ENCODE measurements at regions not wholly inside any gene's neighbourhood (a gene's known extent, or its start where the extent isn't known, plus 50 kb on each side); places are given as distances from the start of the nearest gene placed in this dataset.

DNA sequence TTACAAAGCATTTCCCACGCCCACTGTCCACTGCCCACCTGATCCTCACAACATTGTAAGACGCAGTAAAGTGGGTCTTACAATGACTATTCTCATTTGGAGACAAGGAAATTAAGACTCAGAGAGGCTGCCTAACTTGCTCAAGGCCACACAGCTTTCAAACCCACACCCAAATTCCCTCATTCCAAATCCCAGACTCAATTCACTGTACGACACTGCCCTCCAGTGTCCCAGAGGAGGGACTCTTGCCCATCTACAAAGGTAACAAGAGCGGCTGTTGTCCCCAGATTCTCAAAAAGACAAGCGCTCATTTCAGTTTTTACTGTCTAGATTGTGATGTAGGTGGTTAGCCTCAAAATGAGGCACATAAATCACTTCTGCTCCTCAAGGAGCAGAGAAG lies 184.6 kb downstream of the ACTL7B start:
- peak; percentile 26 for DNase-seq (ENCODE audit: insufficient read length, low spot score)
- FAIRE-seq = no peak

GRCh38 chr9:108668938-108669335 lies 186.8 kb downstream of the ACTL7B start:
- no peak for DNase-seq (ENCODE audit: insufficient read length, low spot score)
- TF ChIP-seq POLR2A (IDR thresholded peaks at IDR 0.05; ENCODE audit: low read depth, low read length) = no peak
- no peak for FAIRE-seq

More for the DNA sequence above, 184.6 kb downstream of the ACTL7B start:
- no peak for TF ChIP-seq POLR2A (IDR thresholded peaks at IDR 0.05; ENCODE audit: low read depth, low read length)

DNA sequence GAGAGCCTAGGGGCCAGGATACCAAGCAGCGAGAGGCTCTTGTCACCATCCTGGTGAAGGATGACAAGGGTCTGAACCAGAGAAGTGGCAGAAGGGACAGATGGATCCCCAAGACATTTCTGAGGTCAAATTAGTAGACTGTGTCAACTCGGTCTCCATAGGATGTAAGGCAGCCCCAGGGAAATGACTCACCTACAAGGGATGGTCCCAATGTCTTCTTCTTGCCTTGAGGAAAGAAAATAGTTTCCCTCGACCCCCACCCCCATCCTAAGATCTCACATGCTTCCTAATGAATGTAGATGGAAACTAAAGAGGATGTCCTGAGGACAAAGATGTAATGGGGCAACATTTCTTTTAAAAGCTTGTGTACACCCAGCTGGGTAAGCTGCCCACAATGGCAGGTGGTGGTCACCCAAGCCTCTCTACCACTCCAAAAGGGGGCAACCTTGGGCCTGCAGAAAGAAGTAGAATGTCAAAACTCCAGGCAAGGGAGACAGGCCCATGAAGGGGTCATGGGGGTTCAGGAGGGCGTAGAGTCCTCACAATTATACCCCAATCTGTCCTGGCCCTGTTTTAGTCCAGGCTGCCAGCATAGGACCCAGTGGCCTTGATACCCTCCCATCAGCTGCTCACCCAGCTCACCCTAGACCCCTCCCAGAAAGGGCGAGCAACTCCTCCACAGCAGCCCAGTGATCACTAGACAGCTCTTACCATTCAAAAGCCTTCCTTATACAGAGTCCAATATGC lies 187.4 kb downstream of the ACTL7B start:
- TF ChIP-seq POLR2A (IDR thresholded peaks at IDR 0.05; ENCODE audit: low read depth, low read length) = no peak
- no peak for FAIRE-seq
- no peak for DNase-seq (ENCODE audit: insufficient read length, low spot score)

- no peak for TF ChIP-seq POLR2A (IDR thresholded peaks at IDR 0.05; ENCODE audit: low read depth, low read length)
- DNase-seq (ENCODE audit: insufficient read length, low spot score) = no peak
- FAIRE-seq = no peak
Measured at GRCh38 chr9:108666240-108666784, 189.5 kb downstream of the ACTL7B start.

- no peak for DNase-seq (ENCODE audit: insufficient read length, low spot score)
- FAIRE-seq = no peak
- TF ChIP-seq POLR2A (IDR thresholded peaks at IDR 0.05; ENCODE audit: low read depth, low read length) = no peak
Measured at GRCh38 chr9:108665521-108666239, 190.1 kb downstream of the ACTL7B start.

- no peak for FAIRE-seq
- TF ChIP-seq POLR2A (IDR thresholded peaks at IDR 0.05; ENCODE audit: low read depth, low read length) = no peak
- DNase-seq (ENCODE audit: insufficient read length, low spot score) = no peak
Measured at GRCh38 chr9:108664309-108665255, 191.2 kb downstream of the ACTL7B start.

GRCh38 chr9:108663422-108663821 lies 192.4 kb downstream of the ACTL7B start:
- FAIRE-seq (no peak), DNase-seq (ENCODE audit: insufficient read length, low spot score) (no peak)
- TF ChIP-seq POLR2A (IDR thresholded peaks at IDR 0.05; ENCODE audit: low read depth, low read length) = no peak

- FAIRE-seq (no peak), DNase-seq (ENCODE audit: insufficient read length, low spot score) (no peak)
- TF ChIP-seq POLR2A (IDR thresholded peaks at IDR 0.05; ENCODE audit: low read depth, low read length) = no peak
Measured at GRCh38 chr9:108662956-108663355, 192.8 kb downstream of the ACTL7B start.

DNA sequence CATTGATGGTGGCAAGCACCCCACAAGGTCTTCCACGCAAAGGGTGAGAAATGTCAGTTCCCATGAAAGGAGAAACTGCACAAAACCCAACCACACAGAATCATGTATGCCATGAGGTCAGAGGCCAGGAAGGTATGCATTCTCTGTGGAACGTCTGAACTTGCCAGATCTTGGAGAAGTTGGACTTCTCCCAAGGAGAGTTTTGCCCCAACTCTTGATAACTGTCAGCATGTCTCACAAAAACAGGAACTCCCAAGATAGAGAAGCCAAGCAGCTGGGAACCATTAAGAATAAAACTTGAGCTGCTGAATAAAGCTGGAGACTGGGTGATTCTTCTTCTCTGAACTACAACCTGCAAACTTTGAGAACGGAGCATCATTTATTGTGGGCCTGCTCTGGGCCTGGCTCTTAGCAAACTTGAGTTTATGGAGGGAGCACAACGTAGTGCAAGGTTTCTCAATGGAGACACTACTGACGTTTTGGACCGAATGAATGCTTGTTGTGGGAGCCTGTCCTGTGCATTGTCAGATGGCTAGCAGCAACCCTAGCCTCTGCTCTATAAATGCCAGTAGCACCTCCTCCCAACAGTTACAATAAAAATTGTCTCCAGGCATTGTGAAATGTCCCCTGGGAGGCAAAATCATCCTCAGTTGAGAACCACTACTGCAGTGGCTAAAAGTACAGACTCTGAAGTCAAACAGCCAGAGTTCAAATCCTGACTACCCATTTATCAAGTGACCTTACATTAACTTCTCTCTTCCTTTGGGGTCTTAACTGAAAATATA lies 193.5 kb downstream of the ACTL7B start:
- FAIRE-seq (no peak), DNase-seq (ENCODE audit: insufficient read length, low spot score) (no peak)
- no peak for TF ChIP-seq POLR2A (IDR thresholded peaks at IDR 0.05; ENCODE audit: low read depth, low read length)

GRCh38 chr9:108656566-108656965 lies 199.2 kb downstream of the ACTL7B start:
- TF ChIP-seq POLR2A (IDR thresholded peaks at IDR 0.05; ENCODE audit: low read depth, low read length) = no peak

GRCh38 chr9:108655818-108656217 lies 200.0 kb downstream of the ACTL7B start:
- DNase-seq (ENCODE audit: insufficient read length, low spot score) (no peak), FAIRE-seq (no peak)
- no peak for TF ChIP-seq POLR2A (IDR thresholded peaks at IDR 0.05; ENCODE audit: low read depth, low read length)

More at GRCh38 chr9:108656566-108656965, 199.2 kb downstream of the ACTL7B start:
- DNase-seq (ENCODE audit: insufficient read length, low spot score) (no peak), FAIRE-seq (no peak)

DNA sequence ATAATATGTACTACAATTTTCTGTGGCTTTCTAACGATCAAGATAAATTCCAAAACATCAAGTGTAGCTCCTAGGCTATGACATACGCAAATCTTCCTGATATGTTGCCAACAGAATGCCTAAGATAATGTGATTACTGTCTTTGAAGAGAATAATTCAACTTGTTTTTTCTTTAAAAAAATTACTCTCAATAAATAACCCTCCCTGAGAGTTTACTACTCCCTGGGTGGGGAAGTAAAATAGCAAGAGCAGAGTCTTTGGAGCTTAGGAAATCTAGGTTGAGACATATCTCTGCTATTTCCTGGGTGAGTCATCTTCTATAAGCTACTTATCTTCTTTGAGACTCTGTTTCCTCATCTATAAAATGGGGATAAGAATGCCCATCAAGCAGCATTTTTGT lies 201.2 kb downstream of the ACTL7B start:
- TF ChIP-seq POLR2A (IDR thresholded peaks at IDR 0.05; ENCODE audit: low read depth, low read length) = no peak
- FAIRE-seq = no peak
- no peak for DNase-seq (ENCODE audit: insufficient read length, low spot score)

- DNase-seq (ENCODE audit: insufficient read length, low spot score) (no peak), FAIRE-seq (no peak)
- TF ChIP-seq POLR2A (IDR thresholded peaks at IDR 0.05; ENCODE audit: low read depth, low read length) = no peak
Measured at GRCh38 chr9:108652851-108653250, 202.9 kb downstream of the ACTL7B start.

All from H54 (cell line).